Nucleus accumbens (tissue), 56 donors: ENCODE measurements at regions not wholly inside any gene's neighbourhood (a gene's known extent, or its start where the extent isn't known, plus 50 kb on each side); places are given as distances from the start of the nearest gene placed in this dataset.

Experiments used
- DNase-seq, 56 donors: peaks; one replicate each; lab custom pipeline; 2025; lab: John Stamatoyannopoulos, UW

- DNase-seq, result no peak
Measured at GRCh38 chr18:40866968-40867367, 1088.1 kb upstream of the PIK3C3 start.

GRCh38 chr18:40866013-40866645 is 1088.9 kb upstream of the PIK3C3 start:
- DNase-seq, result no peak

- no peak for DNase-seq
Measured at GRCh38 chr18:40864846-40865245, 1090.2 kb upstream of the PIK3C3 start.

GRCh38 chr18:40863801-40864200 is 1091.2 kb upstream of the PIK3C3 start:
- DNase-seq, result no peak

GRCh38 chr18:40860189-40860588 is 1094.8 kb upstream of the PIK3C3 start:
- DNase-seq, result no peak

GRCh38 chr18:40855661-40856060 is 1099.4 kb upstream of the PIK3C3 start:
- DNase-seq, result no peak

GRCh38 chr18:40852406-40852805 is 1102.6 kb upstream of the PIK3C3 start:
- no peak for DNase-seq

GRCh38 chr18:40851014-40851429 is 1104.0 kb upstream of the PIK3C3 start:
- DNase-seq, result no peak

- no peak for DNase-seq
Measured at GRCh38 chr18:40849886-40850285, 1105.1 kb upstream of the PIK3C3 start.

- DNase-seq, result no peak
Measured at GRCh38 chr18:40841467-40841866, 1113.6 kb upstream of the PIK3C3 start.

- DNase-seq, result no peak
Measured at GRCh38 chr18:40841063-40841462, 1114.0 kb upstream of the PIK3C3 start.

- no peak for DNase-seq
Measured at GRCh38 chr18:40832362-40832761, 1122.7 kb upstream of the PIK3C3 start.

GRCh38 chr18:40824291-40824690 is 1130.7 kb upstream of the PIK3C3 start:
- DNase-seq, result no peak

GRCh38 chr18:40821596-40822243 is 1133.3 kb upstream of the PIK3C3 start:
- no peak for DNase-seq

- DNase-seq, result no peak
Measured at GRCh38 chr18:40812981-40813515, 1142.0 kb upstream of the PIK3C3 start.

- no peak for DNase-seq
Measured at GRCh38 chr18:40810372-40810771, 1144.7 kb upstream of the PIK3C3 start.

- peak in 4 of 56 donors; percentile 0 to 6 (median 3) for DNase-seq
Measured at GRCh38 chr18:40789286-40789685, 1165.7 kb upstream of the PIK3C3 start.

- DNase-seq, result no peak
Measured at GRCh38 chr18:40782453-40783130, 1172.4 kb upstream of the PIK3C3 start.

GRCh38 chr18:40769786-40770185 is 1185.2 kb upstream of the PIK3C3 start:
- no peak for DNase-seq

- no peak for DNase-seq
Measured at GRCh38 chr18:40760251-40760650, 1194.8 kb upstream of the PIK3C3 start.

GRCh38 chr18:40754477-40754876 is 1200.6 kb upstream of the PIK3C3 start:
- no peak for DNase-seq

- no peak for DNase-seq
Measured at GRCh38 chr18:40752316-40752715, 1202.7 kb upstream of the PIK3C3 start.
